Kidney (tissue), 13 donors: ENCODE measurements at regions not wholly inside any gene's neighbourhood (a gene's known extent, or its start where the extent isn't known, plus 50 kb on each side); places are given as distances from the start of the nearest gene placed in this dataset.

Experiments used
- DNase-seq, 5 donors: peaks; one replicate each; pipeline ENCODE4 v3.0.0-alpha.2; 2013 to 2020
- FAIRE-seq: peaks from 2 replicates; lab custom pipeline; 2012; peaks lifted over from hg19 to GRCh38; lab: Jason Lieb, UNC
- H3K27ac ChIP-seq, 2 donors: one replicate each; pipeline ENCODE4 v1.7.0; 2013; ENCODE audit warnings: low read depth in 2 of 2, low read length in 2 of 2, inconsistent platforms in 1 of 2
- H3K27me3 ChIP-seq: one replicate; pipeline ENCODE4 v1.7.1; 2013; ENCODE audit warnings: low read length, inconsistent platforms; ENCODE audit not compliant: control insufficient read depth, insufficient read depth
- H3K36me3 ChIP-seq, 3 donors: one replicate each; pipeline versions ENCODE4 v1.7.0 to v1.7.1; 2013; ENCODE audit warnings: low read length in 3 of 3, control low read depth in 1 of 3, inconsistent platforms in 1 of 3; ENCODE audit not compliant: insufficient read depth in 3 of 3, control insufficient read depth in 2 of 3
- H3K4me1 ChIP-seq, 3 donors: one replicate each; pipeline versions ENCODE4 v1.7.0 to v1.7.1; 2013; ENCODE audit warnings: low read length in 3 of 3, inconsistent platforms in 1 of 3, low read depth in 1 of 3; ENCODE audit not compliant: control insufficient read depth in 2 of 3, insufficient read depth in 2 of 3
- H3K4me3 ChIP-seq, 3 donors: one replicate each; pipeline versions ENCODE4 v1.7.0 to v1.8.1; 2013; ENCODE audit warnings: low read length in 3 of 3, control low read depth in 1 of 3, inconsistent platforms in 1 of 3
- H3K9ac ChIP-seq, 3 donors: one replicate each; pipeline versions ENCODE4 v1.7.0 to v1.7.1; 2013; ENCODE audit warnings: low read length in 3 of 3, control low read depth in 1 of 3, inconsistent platforms in 1 of 3
- H3K9me3 ChIP-seq, 3 donors: one replicate each; pipeline versions ENCODE4 v1.7.0 to v1.7.1; 2013; ENCODE audit warnings: low read length in 3 of 3, control low read depth in 1 of 3, inconsistent platforms in 1 of 3; ENCODE audit not compliant: control insufficient read depth in 2 of 3, insufficient read depth in 1 of 3
- CTCF ChIP-seq: IDR thresholded peaks from 3 replicates; pipeline ENCODE4 v1.5.1; 2012; ENCODE audit warnings: mild to moderate bottlenecking, moderate library complexity, borderline replicate concordance; ENCODE audit not compliant: insufficient read depth; ENCODE audit errors: extremely low read depth
- intact Hi-C: fragments of 100-400 bp; cut with DNase I; formaldehyde crosslinking; loops from one replicate; pipeline ENCODE4 v1.11.1; 2022
- donor health status: control.
- donor health status: control.
- donor health status: control.
- donor health status: control.
- donor health status: control.
- donor health status: DM: yes; HTN: yes; CAD: no.
- donor health status: Normal renal cell carcinoma (clear cell type).

GRCh38 chr2:239711911-239712570 is 311.2 kb upstream of the HDAC4 start:
- Histone ChIP-seq H3K27me3 (no peaks in the 10 kb centered on the region), H3K9me3 (peaks cover 0 to 19% (median 0%) of the 10 kb centered on the region in 3 donors), H3K4me3 (no peak overlapping the region), H3K4me1 (peaks cover 0 to 2% (median 1%) of the 10 kb centered on the region in 3 donors), H3K36me3 (no peaks in the 10 kb centered on the region), H3K9ac (no peak overlapping the region), H3K27ac (no peak overlapping the region)
- intact Hi-C loops = no loop called here
- DNase-seq (peak in 2 of 5 donors; percentile 22 to 41), FAIRE-seq (no peak)
- no peak for TF ChIP-seq CTCF

- no peaks in the 10 kb centered on the region for H3K27me3 ChIP-seq
- H3K9me3 ChIP-seq = peaks cover 0 to 19% (median 0%) of the 10 kb centered on the region in 3 donors
- peak in 2 of 5 donors; percentile 25 to 44 for DNase-seq
- H3K27ac ChIP-seq = no peak overlapping the region
- no peaks in the 10 kb centered on the region for H3K36me3 ChIP-seq
- peaks cover 0 to 4% (median 0%) of the 10 kb centered on the region in 3 donors for H3K4me1 ChIP-seq
- H3K9ac ChIP-seq = no peak overlapping the region
- TF ChIP-seq CTCF = no peak
- intact Hi-C loops = no loop called here
- FAIRE-seq = no peak
- no peak overlapping the region for H3K4me3 ChIP-seq
These were observed 310.4 kb upstream of the HDAC4 start for GRCh38 chr2:239710953-239711861.

GRCh38 chr2:239706367-239706766 is 305.5 kb upstream of the HDAC4 start:
- H3K9ac ChIP-seq = no peak overlapping the region
- DNase-seq (peak in 1 of 5 donors; percentile 4), FAIRE-seq (no peak)
- H3K27ac ChIP-seq = no peak overlapping the region
- H3K36me3 ChIP-seq = no peaks in the 10 kb centered on the region
- intact Hi-C loops = no loop called here
- H3K4me1 ChIP-seq = peaks cover 0 to 6% (median 0%) of the 10 kb centered on the region in 3 donors
- no peak overlapping the region for H3K4me3 ChIP-seq
- no peaks in the 10 kb centered on the region for H3K27me3 ChIP-seq
- peaks cover 0 to 12% (median 0%) of the 10 kb centered on the region in 3 donors for H3K9me3 ChIP-seq
- TF ChIP-seq CTCF = no peak
